HCT116 (cell line): ENCODE measurements at regions not wholly inside any gene's neighbourhood (a gene's known extent, or its start where the extent isn't known, plus 50 kb on each side); places are given as distances from the start of the nearest gene placed in this dataset.

Experiments used
- ATAC-seq: fragments of 200-7000 bp; cut with Tn5 transposase; 2 replicates; pipeline ENCODE4 v1.9.1; 2020; ENCODE audit warnings: mild to moderate bottlenecking, moderate library complexity
- BruUV-seq: library from RNA; stranded (reverse); fragments of 400-500 nt; replicated peaks from 2 replicates; lab custom pipeline; 2021; lab: Mats Ljungman, UMichigan
- CTCF ChIA-PET: fragments of 300-600 bp; sonication (Branson Sonifier 250); formaldehyde crosslinking; loops from one replicate; lab custom pipeline; 2021; ENCODE audit warnings: antibody characterized with exemption; lab: Charles Lee
- POLR2A ChIA-PET: fragments of 300-600, 350-600 bp; sonication (Branson Sonifier 250); formaldehyde crosslinking; loops from one replicate; lab custom pipeline; 2021; ENCODE audit warnings: antibody characterized with exemption; lab: Charles Lee
- RAD21 ChIA-PET, 2 experiments: fragments of 300-600 bp; sonication (Branson Sonifier 250); formaldehyde crosslinking; loops; one replicate each; lab custom pipeline; 2023; ENCODE audit warnings: low total read pairs in 2 of 2; ENCODE audit not compliant: uncharacterized antibody in 2 of 2, unreplicated experiment in 2 of 2, low non-redundant PET in 1 of 2; lab: Charles Lee
- DNase-seq: peaks from one replicate; pipeline ENCODE4 v3.0.0-alpha.2; 2010; ENCODE audit warnings: low read depth, low spot score
- H2AFZ ChIP-seq: fragments of 200-600 bp; shearing (Covaris generic), sonication (generic); 2 replicates; pipeline ENCODE4 v1.6.1; 2017; ENCODE audit warnings: low read depth, mixed run types, mixed read lengths, antibody characterized with exemption, low read length; ENCODE audit not compliant: poor library complexity, severe bottlenecking
- H3K27ac ChIP-seq: 2 replicates; pipeline ENCODE4 v1.5.1; 2012; ENCODE audit warnings: low read depth, low read length
- H3K27me3 ChIP-seq: fragments of 200-600 bp; sonication (generic); 2 replicates; pipeline ENCODE4 v1.6.1; 2016; ENCODE audit warnings: mixed run types, low read length, mixed read lengths; ENCODE audit not compliant: insufficient read depth
- H3K36me3 ChIP-seq, 2 experiments: fragments of 200-500 bp in 1 of 2; fragments of 200-600 bp in 1 of 2; sonication (Bioruptor generic) in 1 of 2; sonication (generic) in 1 of 2; 2 replicates each; pipeline versions ENCODE4 v1.5.1 to v1.6.1; 2014 to 2016; ENCODE audit warnings: low read length in 2 of 2, inconsistent platforms in 1 of 2, mixed read lengths in 1 of 2, mixed run types in 1 of 2; ENCODE audit not compliant: insufficient read depth in 2 of 2, control insufficient read depth in 1 of 2
- H3K4me1 ChIP-seq, 2 experiments: fragments of 200-600 bp in 1 of 2; sonication (generic) in 1 of 2; 2 replicates each; pipeline versions ENCODE4 v1.5.1 to v1.6.1; 2012 to 2017; ENCODE audit warnings: low read length in 2 of 2, inconsistent platforms in 1 of 2, mild to moderate bottlenecking in 1 of 2, mixed read lengths in 1 of 2, mixed run types in 1 of 2, moderate library complexity in 1 of 2; ENCODE audit not compliant: insufficient read depth in 2 of 2, control insufficient read depth in 1 of 2
- H3K4me2 ChIP-seq: fragments of 200-600 bp; sonication (generic); 2 replicates; pipeline ENCODE4 v1.6.1; 2017; ENCODE audit warnings: mixed run types, low read length, mixed read lengths
- H3K4me3 ChIP-seq, 2 experiments: fragments of 200-600 bp in 1 of 2; sonication (generic) in 1 of 2; replicated peaks in 1 of 2; 2 replicates each; pipeline ENCODE4 v1.5.1; 2011 to 2016; ENCODE audit warnings: low read length in 2 of 2, control low read depth in 1 of 2, low read depth in 1 of 2, mild to moderate bottlenecking in 1 of 2, mixed read lengths in 1 of 2, mixed run types in 1 of 2
- H3K79me2 ChIP-seq: fragments of 200-600 bp; sonication (generic); 2 replicates; pipeline ENCODE4 v1.6.1; 2017; ENCODE audit warnings: mild to moderate bottlenecking, mixed run types, low read length, moderate library complexity, mixed read lengths; ENCODE audit not compliant: insufficient read depth
- H3K9ac ChIP-seq: fragments of 200-600 bp; sonication (generic); 2 replicates; pipeline ENCODE4 v1.6.1; 2016; ENCODE audit warnings: low read length, mixed read lengths
- H3K9me2 ChIP-seq: fragments of 200-600 bp; sonication (generic), shearing (Covaris generic); 2 replicates; pipeline ENCODE4 v1.6.1; 2017; ENCODE audit warnings: mixed run types, mild to moderate bottlenecking, moderate library complexity; ENCODE audit not compliant: insufficient read depth
- H3K9me3 ChIP-seq, 2 experiments: fragments of 200-500 bp in 1 of 2; fragments of 200-600 bp in 1 of 2; sonication (Bioruptor generic) in 1 of 2; sonication (generic) in 1 of 2; 2 replicates each; pipeline ENCODE4 v1.6.1; 2014 to 2017; ENCODE audit warnings: low read length in 2 of 2, mixed read lengths in 2 of 2, inconsistent platforms in 1 of 2, low read depth in 1 of 2, mild to moderate bottlenecking in 1 of 2, mixed run types in 1 of 2, moderate library complexity in 1 of 2; ENCODE audit not compliant: control insufficient read depth in 1 of 2, insufficient read depth in 1 of 2
- H4K20me1 ChIP-seq: fragments of 200-600 bp; sonication (generic), shearing (Covaris generic); 2 replicates; pipeline ENCODE4 v1.6.1; 2017; ENCODE audit warnings: mixed run types, mild to moderate bottlenecking, moderate library complexity; ENCODE audit not compliant: insufficient read depth
- CBX3 ChIP-seq: IDR thresholded peaks from 2 replicates; pipeline ENCODE4 v1.6.1; 2012; ENCODE audit warnings: low read depth
- CEBPB ChIP-seq: IDR thresholded peaks from 2 replicates; pipeline ENCODE4 v1.6.1; 2012; ENCODE audit warnings: low read depth
- ELF1 ChIP-seq: IDR thresholded peaks from 2 replicates; pipeline ENCODE4 v1.6.1; 2012; ENCODE audit warnings: low read depth, borderline replicate concordance
- EZH2phosphoT487 ChIP-seq: fragments of 200-600 bp; IDR thresholded peaks from 2 replicates; pipeline ENCODE4 v1.6.1; 2018; ENCODE audit warnings: antibody characterized with exemption, borderline replicate concordance
- JUND ChIP-seq: IDR thresholded peaks from 2 replicates; pipeline ENCODE4 v1.6.1; 2012
- POLR2A ChIP-seq: IDR thresholded peaks from 2 replicates; pipeline ENCODE4 v1.7.0; 2011; ENCODE audit warnings: borderline replicate concordance; ENCODE audit not compliant: insufficient read depth, insufficient read length; ENCODE audit errors: extremely low read depth
- SP1 ChIP-seq: IDR thresholded peaks from 2 replicates; pipeline ENCODE4 v1.6.1; 2012; ENCODE audit warnings: low read depth
- SRF ChIP-seq: IDR thresholded peaks from 2 replicates; pipeline ENCODE4 v1.6.1; 2012; ENCODE audit warnings: low read depth
- TCF7L2 ChIP-seq: IDR thresholded peaks from 2 replicates; pipeline ENCODE4 v1.7.0; 2011; ENCODE audit warnings: borderline replicate concordance, inconsistent platforms; ENCODE audit not compliant: insufficient read depth, insufficient read length; ENCODE audit errors: extremely low read depth
- YY1 ChIP-seq: IDR thresholded peaks from 2 replicates; pipeline ENCODE4 v1.6.1; 2011; ENCODE audit warnings: low read length, low read depth, moderate library complexity, mild to moderate bottlenecking; ENCODE audit not compliant: insufficient replicate concordance; ENCODE audit errors: extremely low read depth
- ZBTB33 ChIP-seq: IDR thresholded peaks from 2 replicates; pipeline ENCODE4 v1.6.1; 2011; ENCODE audit warnings: mild to moderate bottlenecking, low read length, moderate library complexity; ENCODE audit not compliant: insufficient replicate concordance; ENCODE audit errors: extremely low read depth
- ZFX ChIP-seq: fragments of 450-650 bp; IDR thresholded peaks from 2 replicates; pipeline ENCODE4 v1.6.1; 2017
- intact Hi-C: fragments of 100-400 bp; cut with micrococcal nuclease; formaldehyde crosslinking; loops from 2 replicates; pipeline ENCODE4 v1.10.0; 2022
- TF ChIP-seq, protein P1 (sequence below): IDR thresholded peaks from 2 replicates; pipeline ENCODE4 v1.6.1; 2012
- TF ChIP-seq, protein P2 (sequence below), 3 experiments: fragments of 200-600 bp in 1 of 3; sonication (generic) in 1 of 3; IDR thresholded peaks in 2 of 3; conservative IDR thresholded peaks in 1 of 3; 2 replicates each; pipeline ENCODE4 v1.5.1; 2012 to 2017; ENCODE audit warnings: low read depth in 2 of 3, low read length in 2 of 3, antibody characterized with exemption in 1 of 3, borderline replicate concordance in 1 of 3, control low read depth in 1 of 3, mild to moderate bottlenecking in 1 of 3, mixed read lengths in 1 of 3, mixed run types in 1 of 3, moderate library complexity in 1 of 3; ENCODE audit not compliant: insufficient read depth in 1 of 3

DNA sequence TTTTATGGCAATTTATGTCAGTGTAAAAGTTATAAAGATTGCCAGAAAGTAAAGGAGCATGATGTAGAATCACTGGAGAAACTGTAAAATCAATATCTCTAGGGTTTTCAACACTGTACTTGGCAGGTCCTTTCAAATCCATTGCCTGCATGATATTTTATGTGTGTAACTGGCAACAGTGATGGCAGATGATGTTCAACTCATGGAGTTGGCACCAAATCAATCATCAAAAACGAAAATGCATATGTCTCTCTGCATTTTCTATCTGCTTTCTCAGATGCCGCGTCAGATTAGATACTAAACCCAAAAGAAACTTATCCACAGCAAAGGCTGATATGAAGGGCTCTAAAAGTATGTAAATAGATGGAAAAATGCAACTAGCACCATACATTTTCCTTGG lies 1395.5 kb upstream of the PIK3C3 start:
- H3K9ac ChIP-seq, result no peak overlapping the region
- ChIA-PET RAD21 (no interaction called here), CTCF (no interaction called here), POLR2A (no interaction called here)
- no peak overlapping the region for H3K27ac ChIP-seq
- H3K4me2 ChIP-seq, result no peak overlapping the region
- H3K4me1 ChIP-seq, result no peaks in the 10 kb centered on the region
- BruUV-seq, result no TSS peak
- H3K9me3 ChIP-seq, result peaks cover 3 to 23% of the 10 kb centered on the region in 2 experiments; a peak in 2 of 4 replicates
- no peaks in the 10 kb centered on the region for H3K79me2 ChIP-seq
- no peak for DNase-seq
- H3K9me2 ChIP-seq, result no peaks in the 10 kb centered on the region
- no peak for TF ChIP-seq CEBPB
- no peak for TF ChIP-seq YY1
- TF ChIP-seq, protein P1, sequence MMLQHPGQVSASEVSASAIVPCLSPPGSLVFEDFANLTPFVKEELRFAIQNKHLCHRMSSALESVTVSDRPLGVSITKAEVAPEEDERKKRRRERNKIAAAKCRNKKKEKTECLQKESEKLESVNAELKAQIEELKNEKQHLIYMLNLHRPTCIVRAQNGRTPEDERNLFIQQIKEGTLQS, result no peak
- TF ChIP-seq, protein P2, sequence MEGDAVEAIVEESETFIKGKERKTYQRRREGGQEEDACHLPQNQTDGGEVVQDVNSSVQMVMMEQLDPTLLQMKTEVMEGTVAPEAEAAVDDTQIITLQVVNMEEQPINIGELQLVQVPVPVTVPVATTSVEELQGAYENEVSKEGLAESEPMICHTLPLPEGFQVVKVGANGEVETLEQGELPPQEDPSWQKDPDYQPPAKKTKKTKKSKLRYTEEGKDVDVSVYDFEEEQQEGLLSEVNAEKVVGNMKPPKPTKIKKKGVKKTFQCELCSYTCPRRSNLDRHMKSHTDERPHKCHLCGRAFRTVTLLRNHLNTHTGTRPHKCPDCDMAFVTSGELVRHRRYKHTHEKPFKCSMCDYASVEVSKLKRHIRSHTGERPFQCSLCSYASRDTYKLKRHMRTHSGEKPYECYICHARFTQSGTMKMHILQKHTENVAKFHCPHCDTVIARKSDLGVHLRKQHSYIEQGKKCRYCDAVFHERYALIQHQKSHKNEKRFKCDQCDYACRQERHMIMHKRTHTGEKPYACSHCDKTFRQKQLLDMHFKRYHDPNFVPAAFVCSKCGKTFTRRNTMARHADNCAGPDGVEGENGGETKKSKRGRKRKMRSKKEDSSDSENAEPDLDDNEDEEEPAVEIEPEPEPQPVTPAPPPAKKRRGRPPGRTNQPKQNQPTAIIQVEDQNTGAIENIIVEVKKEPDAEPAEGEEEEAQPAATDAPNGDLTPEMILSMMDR (IDR thresholded peaks at IDR 0.05 in 2 of 3, conservative IDR thresholded peaks at IDR 0.05 in 1 of 3; ENCODE audit: borderline replicate concordance in 1 of 3, insufficient read depth in 1 of 3, low read depth in 2 of 3, low read length in 2 of 3), result no peak
- no peak for TF ChIP-seq TCF7L2
- TF ChIP-seq EZH2phosphoT487, result no peak
- TF ChIP-seq SP1, result no peak
- no peak for TF ChIP-seq CBX3
- no peak for TF ChIP-seq ZBTB33
- TF ChIP-seq SRF, result no peak
- no peak for TF ChIP-seq ZFX
- TF ChIP-seq POLR2A, result no peak
- no peak for TF ChIP-seq JUND
- TF ChIP-seq ELF1, result no peak
- TF ChIP-seq, all 23 proteins: peak for 0
- no peak for ATAC-seq
- no peak overlapping the region for H3K4me3 ChIP-seq
- H4K20me1 ChIP-seq, result no peaks in the 10 kb centered on the region
- H2AFZ ChIP-seq, result no peak overlapping the region
- intact Hi-C loops, result no loop called here
- H3K27me3 ChIP-seq, result no peaks in the 10 kb centered on the region
- no peaks in the 10 kb centered on the region for H3K36me3 ChIP-seq
